Hypothalamus (tissue), 51 donors: ENCODE measurements at regions not wholly inside any gene's neighbourhood (a gene's known extent, or its start where the extent isn't known, plus 50 kb on each side); places are given as distances from the start of the nearest gene placed in this dataset.
"Not testable (repeated sequence)": the region's sequence is repeated elsewhere in the genome, so short reads cannot be mapped to it uniquely, and the experiment has no call there.

Experiments used
- DNase-seq, 51 donors: peaks; one replicate each; lab custom pipeline; 2025; lab: John Stamatoyannopoulos, UW

DNA sequence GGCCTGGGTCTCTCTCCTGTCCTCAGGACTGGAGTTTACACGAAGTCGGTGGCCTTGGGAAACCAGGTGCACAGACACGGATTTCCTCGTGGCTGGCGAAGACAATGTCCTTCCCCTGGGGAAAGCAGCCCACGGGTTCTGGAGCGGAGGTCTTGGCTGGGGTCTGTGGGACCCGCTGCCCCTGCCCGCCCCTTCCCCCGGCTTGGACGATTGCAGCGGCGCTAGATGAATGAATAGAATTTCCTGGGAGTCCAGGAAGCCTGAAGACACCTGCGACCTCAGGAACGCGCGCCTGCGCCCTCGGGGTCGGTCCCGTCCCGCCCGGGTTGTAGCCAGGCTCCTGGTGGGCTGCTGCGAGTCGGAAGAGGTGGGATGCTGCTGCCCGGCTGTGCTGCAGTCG, 564.7 kb downstream of the TSPY10 start:
- DNase-seq = peak in 1 of 51 donors; percentile 0

DNA sequence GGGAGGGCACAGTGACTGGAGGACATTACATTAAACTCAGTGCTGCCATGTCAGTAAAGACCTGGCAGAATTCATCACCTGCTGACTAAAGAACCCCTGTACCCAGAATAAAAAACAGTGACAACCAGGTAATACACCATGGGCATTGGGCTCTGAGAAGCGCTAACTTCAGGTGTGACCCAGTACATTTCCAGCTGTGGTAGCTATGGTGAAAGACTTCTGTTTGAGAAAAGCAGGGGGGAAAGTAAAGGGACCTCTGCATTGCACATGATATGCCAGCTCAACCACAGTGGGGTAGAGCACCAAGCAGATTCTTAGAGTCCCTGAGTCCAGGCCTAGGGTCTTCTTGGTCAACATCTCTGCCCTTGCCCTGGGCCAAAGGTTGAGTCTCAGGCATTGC, 578.6 kb downstream of the TSPY10 start:
- not testable (repeated sequence) for DNase-seq
